Keratinocyte (primary cell): ENCODE measurements at regions not wholly inside any gene's neighbourhood (a gene's known extent, or its start where the extent isn't known, plus 50 kb on each side); places are given as distances from the start of the nearest gene placed in this dataset.

Experiments used
- DNase-seq: peaks from one replicate; pipeline ENCODE4 v3.0.0-alpha.2; 2011; ENCODE audit warnings: low read depth, missing footprints, low spot score
- FAIRE-seq: peaks from 2 replicates; lab custom pipeline; 2011; peaks lifted over from hg19 to GRCh38; lab: Jason Lieb, UNC
- H2AFZ ChIP-seq: 2 replicates; pipeline ENCODE4 v1.6.0; 2012; ENCODE audit warnings: low read length, control low read depth, inconsistent platforms; ENCODE audit not compliant: control insufficient read depth
- H3K27ac ChIP-seq: 2 replicates; pipeline ENCODE4 v1.5.1; 2011; ENCODE audit warnings: low read length; ENCODE audit not compliant: control insufficient read depth, insufficient read depth
- H3K27me3 ChIP-seq: 3 replicates; pipeline ENCODE4 v1.6.0; 2011; ENCODE audit warnings: low read length; ENCODE audit not compliant: control insufficient read depth, insufficient read depth; ENCODE audit errors: extremely low read depth
- H3K36me3 ChIP-seq, 2 experiments: 2 replicates in 1 of 2; 3 replicates in 1 of 2; pipeline ENCODE4 v1.5.1; 2011; ENCODE audit warnings: low read length in 2 of 2, mild to moderate bottlenecking in 1 of 2; ENCODE audit not compliant: control insufficient read depth in 2 of 2, insufficient read depth in 2 of 2; ENCODE audit errors: extremely low read depth in 1 of 2
- H3K4me1 ChIP-seq: 3 replicates; pipeline ENCODE4 v1.5.1; 2011; ENCODE audit warnings: low read length; ENCODE audit not compliant: control insufficient read depth, insufficient read depth; ENCODE audit errors: extremely low read depth
- H3K4me2 ChIP-seq: 3 replicates; pipeline ENCODE4 v1.6.0; 2011; ENCODE audit warnings: low read depth, low read length; ENCODE audit not compliant: control insufficient read depth, insufficient read depth; ENCODE audit errors: extremely low read depth
- H3K4me3 ChIP-seq, 3 experiments: fragments of 200-600 bp in 1 of 3; sonication (generic) in 1 of 3; 2 replicates in 2 of 3; 3 replicates in 1 of 3; pipeline ENCODE4 v1.5.1; 2011 to 2016; ENCODE audit warnings: low read length in 3 of 3, mild to moderate bottlenecking in 3 of 3, control low read depth in 2 of 3, inconsistent platforms in 1 of 3, low read depth in 1 of 3, mixed read lengths in 1 of 3, mixed run types in 1 of 3, moderate library complexity in 1 of 3; ENCODE audit not compliant: control insufficient read depth in 2 of 3, insufficient read depth in 2 of 3; ENCODE audit errors: extremely low read depth in 1 of 3
- H3K79me2 ChIP-seq: 2 replicates; pipeline ENCODE4 v1.6.0; 2012; ENCODE audit warnings: low read length; ENCODE audit not compliant: control insufficient read depth, insufficient read depth
- H3K9ac ChIP-seq: 3 replicates; pipeline ENCODE4 v1.6.0; 2011; ENCODE audit warnings: low read length; ENCODE audit not compliant: control insufficient read depth, insufficient read depth; ENCODE audit errors: extremely low read depth
- H3K9me1 ChIP-seq: 3 replicates; pipeline ENCODE4 v1.6.0; 2011; ENCODE audit warnings: low read length; ENCODE audit not compliant: control insufficient read depth, insufficient read depth; ENCODE audit errors: extremely low read depth
- H3K9me3 ChIP-seq: 2 replicates; pipeline ENCODE4 v1.5.1; 2012; ENCODE audit warnings: low read depth, low read length; ENCODE audit not compliant: control insufficient read depth
- H4K20me1 ChIP-seq: 3 replicates; pipeline ENCODE4 v1.6.0; 2011; ENCODE audit warnings: low read length; ENCODE audit not compliant: control insufficient read depth, insufficient read depth; ENCODE audit errors: extremely low read depth
- EZH2 ChIP-seq: IDR thresholded peaks from one replicate; pipeline ENCODE4 v1.6.1; 2012; ENCODE audit warnings: inconsistent platforms, mild to moderate bottlenecking, low read length, moderate library complexity
- dilution Hi-C: fragments of 300-500 bp; cut with MboI; formaldehyde crosslinking; loops from one replicate; pipeline ENCODE4 v1.7.0; 2020; ENCODE audit warnings: low sequenced_read_pairs; ENCODE audit not compliant: extremely low pct_ligation_motif_present
- TF ChIP-seq, protein P1 (sequence below), 3 experiments: IDR thresholded peaks in 1 of 3; conservative IDR thresholded peaks in 1 of 3; optimal IDR thresholded peaks in 1 of 3; 2 replicates in 2 of 3; 3 replicates in 1 of 3; pipeline versions ENCODE3 to v1.5.1; 2011; ENCODE audit warnings: low read length in 3 of 3, mild to moderate bottlenecking in 3 of 3, moderate library complexity in 2 of 3, control low read depth in 1 of 3, inconsistent platforms in 1 of 3; ENCODE audit not compliant: insufficient read depth in 2 of 3; ENCODE audit errors: extremely low read depth in 1 of 3

DNA sequence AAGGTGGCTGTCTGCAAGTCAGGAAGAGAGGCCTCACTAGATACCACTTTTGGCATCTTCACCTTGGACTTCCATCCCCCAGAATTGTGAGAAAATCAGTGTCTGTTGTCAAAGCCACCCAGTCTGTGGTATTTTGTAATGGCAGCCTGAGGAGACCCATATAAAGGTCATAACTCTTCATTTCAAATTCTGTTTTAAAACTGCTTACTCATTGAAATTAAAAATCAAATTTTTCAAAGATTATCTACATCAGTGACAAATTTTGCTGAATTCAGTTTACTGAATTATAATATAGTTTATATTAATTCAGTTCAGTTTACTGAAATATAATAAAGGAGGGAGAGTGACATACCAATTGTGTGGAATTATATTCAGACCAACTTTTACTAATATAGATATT lies 133.1 kb upstream of the IL15 start:
- no peaks in the 10 kb centered on the region for H3K79me2 ChIP-seq
- dilution Hi-C loops: no loop called here
- no peak for FAIRE-seq

GRCh38 chr4:141511055-141511454 lies 125.3 kb upstream of the IL15 start:
- H3K27me3 ChIP-seq: no peaks in the 10 kb centered on the region
- H3K79me2 ChIP-seq: no peaks in the 10 kb centered on the region
- dilution Hi-C loops: no loop called here
- no peak overlapping the region for H3K4me2 ChIP-seq
- H3K27ac ChIP-seq: no peak overlapping the region
- H3K9ac ChIP-seq: no peak overlapping the region
- no peak for FAIRE-seq
- no peaks in the 10 kb centered on the region for H3K4me1 ChIP-seq
- H3K36me3 ChIP-seq: no peaks in the 10 kb centered on the region
- H3K4me3 ChIP-seq: no peak overlapping the region
- H3K9me3 ChIP-seq: no peaks in the 10 kb centered on the region
- H4K20me1 ChIP-seq: no peaks in the 10 kb centered on the region
- H2AFZ ChIP-seq: no peak overlapping the region
- no peaks in the 10 kb centered on the region for H3K9me1 ChIP-seq
- TF ChIP-seq, protein P1, sequence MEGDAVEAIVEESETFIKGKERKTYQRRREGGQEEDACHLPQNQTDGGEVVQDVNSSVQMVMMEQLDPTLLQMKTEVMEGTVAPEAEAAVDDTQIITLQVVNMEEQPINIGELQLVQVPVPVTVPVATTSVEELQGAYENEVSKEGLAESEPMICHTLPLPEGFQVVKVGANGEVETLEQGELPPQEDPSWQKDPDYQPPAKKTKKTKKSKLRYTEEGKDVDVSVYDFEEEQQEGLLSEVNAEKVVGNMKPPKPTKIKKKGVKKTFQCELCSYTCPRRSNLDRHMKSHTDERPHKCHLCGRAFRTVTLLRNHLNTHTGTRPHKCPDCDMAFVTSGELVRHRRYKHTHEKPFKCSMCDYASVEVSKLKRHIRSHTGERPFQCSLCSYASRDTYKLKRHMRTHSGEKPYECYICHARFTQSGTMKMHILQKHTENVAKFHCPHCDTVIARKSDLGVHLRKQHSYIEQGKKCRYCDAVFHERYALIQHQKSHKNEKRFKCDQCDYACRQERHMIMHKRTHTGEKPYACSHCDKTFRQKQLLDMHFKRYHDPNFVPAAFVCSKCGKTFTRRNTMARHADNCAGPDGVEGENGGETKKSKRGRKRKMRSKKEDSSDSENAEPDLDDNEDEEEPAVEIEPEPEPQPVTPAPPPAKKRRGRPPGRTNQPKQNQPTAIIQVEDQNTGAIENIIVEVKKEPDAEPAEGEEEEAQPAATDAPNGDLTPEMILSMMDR (optimal IDR thresholded peaks at IDR 0.05 in 1 of 3, IDR thresholded peaks at IDR 0.05 in 1 of 3, conservative IDR thresholded peaks at IDR 0.05 in 1 of 3; ENCODE audit: extremely low read depth in 1 of 3, insufficient read depth in 2 of 3, low read length in 3 of 3): no peak
- no peak for TF ChIP-seq EZH2
- DNase-seq: no peak

More for the DNA sequence above, 133.1 kb upstream of the IL15 start:
- H4K20me1 ChIP-seq: no peaks in the 10 kb centered on the region
- TF ChIP-seq EZH2: no peak
- TF ChIP-seq, protein P1 (optimal IDR thresholded peaks at IDR 0.05 in 1 of 3, IDR thresholded peaks at IDR 0.05 in 1 of 3, conservative IDR thresholded peaks at IDR 0.05 in 1 of 3; ENCODE audit: extremely low read depth in 1 of 3, insufficient read depth in 2 of 3, low read length in 3 of 3): no peak
- no peaks in the 10 kb centered on the region for H3K36me3 ChIP-seq
- no peak overlapping the region for H3K27ac ChIP-seq
- no peaks in the 10 kb centered on the region for H3K27me3 ChIP-seq
- no peaks in the 10 kb centered on the region for H3K9me3 ChIP-seq
- H3K9ac ChIP-seq: no peak overlapping the region
- no peak overlapping the region for H3K4me2 ChIP-seq
- no peaks in the 10 kb centered on the region for H3K4me1 ChIP-seq
- H2AFZ ChIP-seq: no peak overlapping the region
- no peak overlapping the region for H3K4me3 ChIP-seq
- DNase-seq: no peak
- H3K9me1 ChIP-seq: no peaks in the 10 kb centered on the region
